Transverse colon (tissue), 4 donors: ENCODE measurements at regions not wholly inside any gene's neighbourhood (a gene's known extent, or its start where the extent isn't known, plus 50 kb on each side); places are given as distances from the start of the nearest gene placed in this dataset.

ENCODE experiments used
- CTCF ChIP-seq, 5 experiments: fragments of 200-600 bp in 3 of 5; fragments of 450-650 bp in 2 of 5; sonication (generic) in 3 of 5; IDR thresholded peaks; 1 replicate in 2 of 5; 2 replicates in 3 of 5; pipeline ENCODE4 v1.5.1; 2016 to 2017; ENCODE audit warnings: antibody characterized with exemption in 5 of 5, inconsistent platforms in 3 of 5, mild to moderate bottlenecking in 2 of 5, moderate library complexity in 1 of 5
- EP300 ChIP-seq: sonication (generic); formaldehyde crosslinking; IDR thresholded peaks from one replicate; pipeline ENCODE4 v1.6.1; 2017; ENCODE audit warnings: antibody characterized with exemption, low read depth
- POLR2A ChIP-seq: fragments of 450-650 bp; IDR thresholded peaks from one replicate; pipeline ENCODE4 v1.6.1; 2016; ENCODE audit warnings: antibody characterized with exemption, mild to moderate bottlenecking, moderate library complexity
- POLR2AphosphoS5 ChIP-seq, 3 donors: sonication (generic); formaldehyde crosslinking; IDR thresholded peaks; one replicate each; pipeline ENCODE4 v1.6.1; 2016; ENCODE audit warnings: antibody characterized with exemption in 3 of 3

- TF ChIP-seq CTCF (IDR thresholded peaks at IDR 0.05) (peak; percentile 69 to 75 (median 70)), POLR2AphosphoS5 (IDR thresholded peaks at IDR 0.05) (no peak), POLR2A (no peak), EP300 (no peak)
Measured at GRCh38 chr2:88880441-88880953, 189.0 kb downstream of the RPIA start.
